AG04449 (cell line): ENCODE measurements at regions not wholly inside any gene's neighbourhood (a gene's known extent, or its start where the extent isn't known, plus 50 kb on each side); places are given as distances from the start of the nearest gene placed in this dataset.

Experiments
- CTCF ChIA-PET: fragments of 350-600 bp; formaldehyde crosslinking; extraction: SDS; loops from one replicate; lab custom pipeline; 2021; ENCODE audit warnings: antibody characterized with exemption; lab: Yijun Ruan, JAX
- POLR2A ChIA-PET: fragments of 400-600, 350-600 bp; formaldehyde crosslinking; extraction: SDS; loops from one replicate; lab custom pipeline; 2020; ENCODE audit warnings: antibody characterized with exemption, inconsistent platforms; lab: Yijun Ruan, JAX
- DNase-seq: peaks from one replicate; pipeline ENCODE4 v3.0.0-alpha.2; 2010; ENCODE audit warnings: low read depth, low spot score
- H3K4me3 ChIP-seq: 2 replicates; pipeline ENCODE4 v1.5.1; 2011; ENCODE audit warnings: low read depth, mild to moderate bottlenecking, control low read depth, low read length
- TF ChIP-seq, protein P1 (sequence below): IDR thresholded peaks from one replicate; pipeline ENCODE4 v1.5.1; 2011; ENCODE audit warnings: mild to moderate bottlenecking, moderate library complexity, low read length, control low read depth, inconsistent platforms; ENCODE audit not compliant: insufficient read depth; ENCODE audit errors: missing control alignments

GRCh38 chr18:24663026-24663425 lies 202.6 kb downstream of the HRH4 start:
- DNase-seq, result no peak
- ChIA-PET CTCF (interaction anchor here (0.9 to 1.2 kb wide), 2 partner anchors 64 to 166 kb away, joined by 3 to 5 read pairs; no protein-coding TSS in a partner anchor), POLR2A (no interaction called here)
- no peak overlapping the region for H3K4me3 ChIP-seq
- TF ChIP-seq, protein P1, sequence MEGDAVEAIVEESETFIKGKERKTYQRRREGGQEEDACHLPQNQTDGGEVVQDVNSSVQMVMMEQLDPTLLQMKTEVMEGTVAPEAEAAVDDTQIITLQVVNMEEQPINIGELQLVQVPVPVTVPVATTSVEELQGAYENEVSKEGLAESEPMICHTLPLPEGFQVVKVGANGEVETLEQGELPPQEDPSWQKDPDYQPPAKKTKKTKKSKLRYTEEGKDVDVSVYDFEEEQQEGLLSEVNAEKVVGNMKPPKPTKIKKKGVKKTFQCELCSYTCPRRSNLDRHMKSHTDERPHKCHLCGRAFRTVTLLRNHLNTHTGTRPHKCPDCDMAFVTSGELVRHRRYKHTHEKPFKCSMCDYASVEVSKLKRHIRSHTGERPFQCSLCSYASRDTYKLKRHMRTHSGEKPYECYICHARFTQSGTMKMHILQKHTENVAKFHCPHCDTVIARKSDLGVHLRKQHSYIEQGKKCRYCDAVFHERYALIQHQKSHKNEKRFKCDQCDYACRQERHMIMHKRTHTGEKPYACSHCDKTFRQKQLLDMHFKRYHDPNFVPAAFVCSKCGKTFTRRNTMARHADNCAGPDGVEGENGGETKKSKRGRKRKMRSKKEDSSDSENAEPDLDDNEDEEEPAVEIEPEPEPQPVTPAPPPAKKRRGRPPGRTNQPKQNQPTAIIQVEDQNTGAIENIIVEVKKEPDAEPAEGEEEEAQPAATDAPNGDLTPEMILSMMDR, result no peak

DNA sequence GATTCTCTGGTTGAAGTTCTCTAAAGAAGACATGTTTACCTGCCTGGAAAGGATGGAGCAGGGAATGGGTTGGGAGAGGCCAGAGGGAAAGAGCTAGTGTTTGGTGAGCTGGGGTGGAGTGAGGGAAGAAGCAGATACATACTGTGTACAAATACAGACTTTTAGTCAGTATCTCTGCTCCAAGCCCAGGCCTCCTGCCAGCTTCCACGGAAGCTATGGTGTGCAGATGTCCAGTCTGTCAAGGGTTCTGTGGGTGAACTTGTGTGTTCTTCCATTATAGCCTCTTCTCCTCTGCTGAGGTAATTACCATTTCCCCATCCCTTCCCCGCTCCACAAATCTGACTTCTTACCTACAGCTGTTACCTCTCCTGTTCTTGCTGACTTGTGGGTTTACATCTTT lies 208.6 kb downstream of the HRH4 start:
- no peak overlapping the region for H3K4me3 ChIP-seq
- DNase-seq, result no peak
- POLR2A ChIA-PET, result no interaction called here
- TF ChIP-seq, protein P1, result no peak
- CTCF ChIA-PET, result no interaction called here

DNA sequence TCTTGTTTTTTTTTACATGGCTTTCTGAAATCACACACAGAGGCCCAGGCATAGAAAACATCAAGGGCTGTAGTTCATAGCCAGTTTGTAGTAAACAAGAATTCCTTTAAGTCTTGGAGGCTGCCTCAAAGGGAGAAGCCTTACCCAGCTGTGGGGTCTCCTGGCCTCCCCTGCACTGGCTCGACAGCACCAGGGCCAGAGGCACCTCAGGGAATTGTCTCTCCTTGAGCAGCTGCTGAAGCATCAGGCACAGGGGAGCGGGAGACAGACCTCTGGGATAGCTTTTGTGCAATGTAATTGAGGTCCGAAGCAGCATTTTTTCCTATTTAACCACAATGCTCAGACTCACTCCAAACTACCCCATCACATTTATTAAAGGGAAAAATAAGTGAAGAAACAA lies 209.1 kb downstream of the HRH4 start:
- TF ChIP-seq, protein P1, result no peak
- DNase-seq, result no peak
- ChIA-PET POLR2A (no interaction called here), CTCF (interaction anchor here (1.2 kb wide), 1 partner anchor 57 kb away, joined by 3 read pairs; no protein-coding TSS in a partner anchor)
- H3K4me3 ChIP-seq, result no peak overlapping the region

DNA sequence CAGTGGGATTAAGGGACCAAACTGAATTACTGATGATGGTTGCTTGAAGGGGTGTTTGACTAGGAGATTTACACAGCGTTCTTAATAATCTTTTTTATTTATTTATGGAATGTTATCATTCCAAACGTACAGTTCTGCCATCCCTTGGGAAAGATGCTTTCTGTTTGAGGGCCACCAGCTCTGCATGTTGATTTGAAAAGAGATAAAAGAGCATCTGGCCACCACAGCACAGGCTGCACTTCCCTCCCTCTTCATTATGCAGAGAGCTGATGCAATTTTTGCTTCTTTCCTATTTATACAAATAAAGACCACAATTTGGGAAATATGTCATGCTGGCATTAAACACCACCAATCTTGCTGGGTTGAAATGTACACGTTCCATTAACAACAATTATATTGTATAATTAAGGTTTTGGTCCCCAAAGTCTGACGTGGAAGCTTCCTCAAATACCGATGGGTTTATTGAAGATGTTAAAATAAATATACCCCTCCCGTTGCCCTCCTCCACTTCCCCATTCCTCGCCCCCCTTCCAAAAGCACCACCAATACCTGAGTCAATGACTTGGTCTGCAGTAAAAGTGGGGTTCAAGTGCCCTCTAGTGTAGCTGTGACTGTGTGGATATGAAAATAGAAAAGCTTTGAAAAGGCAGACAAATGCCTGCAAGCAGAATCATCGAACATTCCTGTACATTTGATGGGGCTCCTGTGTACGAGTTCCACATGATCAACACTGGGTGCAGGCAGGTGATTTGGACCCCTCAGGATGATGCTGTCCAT lies 211.9 kb downstream of the HRH4 start:
- DNase-seq, result no peak
- POLR2A ChIA-PET, result no interaction called here
- CTCF ChIA-PET, result no interaction called here
- no peak overlapping the region for H3K4me3 ChIP-seq
- TF ChIP-seq, protein P1, result no peak

DNA sequence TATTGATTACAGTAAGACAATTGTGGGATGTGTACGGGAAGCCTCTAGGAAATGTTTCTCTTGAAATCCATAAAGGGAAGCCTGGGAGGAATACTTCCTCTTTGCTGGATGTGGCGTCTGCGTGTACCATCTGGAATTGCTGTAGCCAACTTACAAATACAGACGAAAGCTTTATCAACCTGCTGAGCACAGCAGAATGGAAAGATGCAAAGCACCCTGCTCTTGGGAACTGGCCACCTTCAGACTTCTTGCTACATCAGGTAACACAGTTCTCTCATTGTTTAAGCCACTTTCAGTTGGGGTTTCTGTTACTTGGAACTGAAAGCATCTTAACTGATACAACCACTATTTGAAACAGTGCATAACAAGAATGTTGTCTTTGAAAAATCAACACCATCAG lies 213.8 kb downstream of the HRH4 start:
- POLR2A ChIA-PET, result no interaction called here
- CTCF ChIA-PET, result no interaction called here
- TF ChIP-seq, protein P1, result no peak
- no peak overlapping the region for H3K4me3 ChIP-seq
- DNase-seq, result no peak

DNA sequence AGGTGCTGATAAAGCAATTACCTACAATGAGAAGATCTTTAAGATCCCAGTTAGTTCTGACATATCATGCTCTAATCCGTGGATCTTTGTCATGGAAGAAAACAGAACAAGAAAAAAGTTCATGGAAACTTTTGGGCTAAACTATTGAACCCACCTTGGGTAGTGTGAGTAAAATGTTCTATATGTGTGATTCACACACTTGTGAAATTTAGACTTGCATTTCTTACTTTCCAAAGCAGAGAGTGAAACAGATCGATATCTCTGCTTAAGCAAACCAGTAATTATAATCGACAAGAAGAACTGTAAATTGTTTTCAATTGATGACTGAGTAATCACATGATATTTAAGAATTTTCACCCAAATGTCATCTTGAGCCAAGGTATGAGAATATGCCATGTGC lies 214.2 kb downstream of the HRH4 start:
- DNase-seq, result no peak
- ChIA-PET CTCF (no interaction called here), POLR2A (no interaction called here)
- no peak overlapping the region for H3K4me3 ChIP-seq
- TF ChIP-seq, protein P1, result no peak
